ENCODE measurements at regions not wholly inside any gene's neighbourhood (a gene's known extent, or its start where the extent isn't known, plus 50 kb on each side); places are given as distances from the start of the nearest gene placed in this dataset.
"Not testable (repeated sequence)": the region's sequence is repeated elsewhere in the genome, so short reads cannot be mapped to it uniquely, and the experiment has no call there.

DNA sequence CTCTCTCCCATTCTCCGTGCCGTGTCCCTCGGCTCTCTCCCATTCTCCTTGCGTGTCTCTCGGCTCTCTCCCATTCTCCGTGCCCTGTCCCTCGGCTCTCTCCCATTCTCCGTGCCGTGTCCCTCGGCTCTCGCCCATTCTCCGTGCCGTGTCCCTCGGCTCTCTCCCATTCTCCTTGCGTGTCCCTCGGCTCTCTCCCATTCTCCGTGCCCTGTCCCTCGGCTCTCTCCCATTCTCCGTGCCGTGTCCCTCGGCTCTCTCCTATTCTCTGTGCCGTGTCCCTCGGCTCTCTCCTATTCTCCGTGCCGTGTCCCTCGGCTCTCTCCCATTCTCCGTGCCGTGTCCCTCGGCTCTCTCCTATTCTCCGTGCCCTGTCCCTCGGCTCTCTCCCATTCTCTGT lies 94.6 kb upstream of the FRG1 start:
- DNase-seq: not testable (repeated sequence)

DNA sequence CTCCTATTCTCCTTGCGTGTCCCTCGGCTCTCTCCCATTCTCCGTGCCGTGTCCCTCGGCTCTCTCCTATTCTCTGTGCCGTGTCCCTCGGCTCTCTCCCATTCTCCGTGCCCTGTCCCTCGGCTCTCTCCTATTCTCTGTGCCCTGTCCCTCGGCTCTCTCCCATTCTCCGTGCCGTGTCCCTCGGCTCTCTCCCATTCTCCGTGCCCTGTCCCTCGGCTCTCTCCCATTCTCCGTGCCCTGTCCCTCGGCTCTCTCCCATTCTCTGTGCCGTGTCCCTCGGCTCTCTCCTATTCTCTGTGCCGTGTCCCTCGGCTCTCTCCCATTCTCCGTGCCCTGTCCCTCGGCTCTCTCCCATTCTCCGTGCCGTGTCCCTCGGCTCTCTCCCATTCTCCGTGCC lies 94.1 kb upstream of the FRG1 start:
- DNase-seq: not testable (repeated sequence)

DNA sequence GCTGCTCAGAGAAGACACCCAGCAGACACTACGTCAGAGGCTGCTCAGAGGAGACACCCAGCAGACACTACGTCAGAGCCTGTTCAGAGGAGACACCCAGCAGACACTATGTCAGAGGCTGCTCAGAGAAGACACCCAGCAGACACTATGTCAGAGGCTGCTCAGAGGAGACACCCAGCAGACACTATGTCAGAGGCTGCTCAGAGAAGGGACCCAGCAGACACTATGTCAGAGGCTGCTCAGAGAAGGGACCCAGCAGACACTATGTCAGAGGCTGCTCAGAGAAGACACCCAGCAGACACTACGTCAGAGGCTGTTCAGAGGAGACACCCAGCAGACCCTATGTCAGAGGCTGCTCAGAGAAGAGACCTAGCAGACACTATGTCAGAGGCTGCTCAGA lies 92.0 kb upstream of the FRG1 start:
- not testable (repeated sequence) for DNase-seq

DNA sequence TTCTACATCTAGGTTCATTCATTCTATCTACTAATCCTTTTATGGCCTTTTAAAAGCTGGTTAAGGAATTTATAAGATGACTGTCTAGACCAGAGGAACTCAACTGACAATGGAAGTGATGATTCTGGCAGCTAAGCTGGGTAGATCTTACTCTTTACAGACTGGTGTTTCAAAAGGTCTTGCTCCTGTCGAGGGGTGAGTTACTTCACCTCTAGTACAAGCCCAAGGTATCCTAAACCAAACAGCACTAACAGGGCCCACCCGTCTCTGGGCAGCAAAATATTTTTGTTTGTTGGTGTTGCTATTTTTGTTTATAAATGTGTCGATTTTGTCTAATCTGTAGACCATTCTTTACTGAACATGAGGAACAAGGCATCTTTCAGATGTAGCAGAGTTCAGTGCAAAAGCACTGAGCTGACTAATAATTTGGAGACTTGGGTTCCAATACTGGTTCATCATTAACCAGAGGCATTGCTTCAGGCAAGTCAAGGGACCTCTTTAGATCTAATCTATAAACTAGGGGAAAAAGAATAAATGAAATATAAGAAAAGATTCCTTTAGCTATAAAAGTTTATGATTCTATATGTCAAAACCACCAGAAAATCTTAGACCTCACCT lies 90.3 kb upstream of the FRG1 start:
- DNase-seq: no peak

DNA sequence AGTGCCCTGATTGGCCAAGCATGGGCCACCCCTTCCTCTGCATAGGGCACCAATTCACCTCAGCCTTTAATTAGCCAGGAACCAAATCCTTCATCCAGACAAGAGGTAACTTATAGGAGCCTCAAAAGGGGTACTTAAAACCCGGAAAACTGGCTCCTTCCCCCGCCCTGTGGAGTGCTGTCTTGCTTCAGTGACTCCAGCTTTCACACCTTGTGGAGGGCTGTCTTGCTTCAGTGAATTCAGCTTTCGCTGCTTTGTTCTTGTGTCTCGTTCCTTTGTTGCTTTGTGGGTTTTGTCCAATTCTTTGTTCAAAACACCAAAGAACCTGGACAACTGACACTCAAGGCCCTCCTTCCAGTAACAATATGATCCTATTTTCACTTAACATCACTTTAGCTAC lies 82.2 kb upstream of the FRG1 start:
- DNase-seq: no peak

DNA sequence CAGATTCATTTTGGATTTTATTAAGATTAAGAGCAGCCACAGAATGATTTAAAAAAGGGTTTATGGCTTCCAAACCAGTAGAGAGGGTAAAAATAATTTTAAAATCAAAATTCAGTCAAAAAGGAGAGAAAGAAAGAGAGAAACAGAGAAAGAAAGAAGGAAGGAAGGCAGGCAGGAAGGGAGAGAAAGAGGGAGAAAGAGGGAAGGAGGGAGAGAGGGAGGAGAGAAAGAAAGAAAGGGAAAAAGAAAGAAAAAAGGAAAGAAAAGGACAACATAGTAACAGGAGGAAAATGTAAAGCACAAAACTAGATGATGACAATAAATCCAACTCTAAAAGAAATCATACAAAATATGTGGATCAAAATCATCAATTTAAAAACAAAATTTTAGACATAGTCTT lies 79.6 kb upstream of the FRG1 start:
- no peak for DNase-seq

DNA sequence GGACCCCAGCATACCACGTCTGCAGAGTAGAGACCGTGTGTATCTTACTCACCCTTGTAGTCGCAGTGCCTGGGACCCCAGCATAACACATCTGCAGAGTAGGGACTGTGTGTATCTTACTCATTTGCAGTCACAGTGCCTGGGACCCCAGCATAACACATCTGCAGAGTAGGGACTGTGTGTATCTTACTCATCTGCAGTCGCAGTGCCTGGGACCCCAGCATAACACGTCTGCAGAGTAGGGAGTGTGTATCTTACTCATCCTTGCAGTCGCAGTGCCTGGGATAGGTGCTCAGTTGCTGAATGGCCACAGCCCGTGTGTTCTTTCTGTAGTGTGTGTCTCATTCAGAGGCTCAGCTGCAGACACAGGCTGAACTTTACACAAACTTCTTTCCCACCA lies 71.4 kb upstream of the FRG1 start:
- DNase-seq: no peak

DNA sequence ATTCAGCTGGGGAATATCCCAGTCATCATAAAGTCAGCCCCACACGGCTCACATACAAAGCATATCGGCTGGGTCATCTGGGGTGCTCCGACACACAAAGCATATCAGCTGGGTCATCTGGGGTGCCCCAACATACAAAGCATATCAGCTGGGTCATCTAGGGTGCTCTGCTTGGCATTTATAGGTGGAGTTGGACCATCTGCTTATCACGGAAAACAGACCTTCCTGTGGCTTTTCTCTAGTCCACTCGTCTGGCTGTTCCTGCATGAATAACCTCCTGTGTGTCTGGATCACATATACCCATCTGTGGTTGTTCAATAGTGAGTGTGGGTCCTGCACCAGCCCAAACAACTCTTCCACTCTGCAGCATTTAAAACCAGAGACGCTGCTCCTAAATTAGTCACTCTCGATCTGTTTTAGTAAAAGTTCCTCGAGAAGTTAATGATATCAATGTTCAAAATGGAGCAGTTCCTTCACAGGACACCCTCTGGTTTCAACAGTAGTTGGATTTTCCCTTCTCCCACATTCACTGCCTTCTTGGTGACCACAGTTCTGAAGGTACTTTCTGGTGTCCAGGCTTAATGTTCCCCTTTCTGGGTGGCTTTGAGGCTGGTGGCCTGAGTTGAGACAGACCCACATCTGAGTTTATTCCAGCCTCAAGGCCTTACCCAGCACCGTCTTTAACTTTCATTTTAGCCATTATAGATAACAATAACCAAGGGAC lies 70.0 kb upstream of the FRG1 start:
- no peak for DNase-seq

DNA sequence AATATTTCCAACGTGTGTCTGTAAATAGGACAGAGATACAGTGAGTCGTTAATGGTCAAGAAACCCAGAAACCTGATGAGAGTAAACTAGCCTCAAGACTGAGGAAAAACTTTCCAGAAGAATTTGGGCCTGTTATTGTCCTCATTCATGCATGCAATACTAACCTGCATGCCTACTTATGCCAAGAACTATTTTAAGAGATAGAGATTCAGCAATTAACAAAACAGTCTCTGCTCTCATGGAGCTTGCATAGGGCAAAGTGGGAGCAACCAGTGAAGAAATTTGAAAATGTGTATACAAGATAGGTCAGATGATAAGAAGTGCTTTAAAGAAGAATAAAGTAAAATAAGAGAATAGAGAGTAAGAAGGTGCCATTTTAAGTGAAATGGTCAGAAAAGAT lies 66.1 kb upstream of the FRG1 start:
- no peak for DNase-seq

DNA sequence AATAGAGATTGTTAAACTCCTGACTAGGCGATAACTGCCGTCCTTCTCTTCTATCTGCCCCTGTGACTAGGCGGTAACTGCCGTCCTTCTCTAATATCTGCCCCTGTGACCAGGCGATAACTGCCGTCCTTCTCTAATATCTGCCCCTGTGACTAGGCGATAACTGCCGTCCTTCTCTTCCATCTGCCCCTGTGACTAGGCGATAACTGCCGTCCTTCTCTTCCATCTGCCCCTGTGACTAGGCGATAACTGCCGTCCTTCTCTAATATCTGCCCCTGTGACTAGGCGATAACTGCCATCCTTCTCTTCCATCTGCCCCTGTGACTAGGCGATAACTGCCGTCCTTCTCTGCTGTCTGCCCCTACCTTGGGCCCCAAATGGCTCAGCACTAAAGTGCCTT lies 59.5 kb upstream of the FRG1 start:
- not testable (repeated sequence) for DNase-seq

DNA sequence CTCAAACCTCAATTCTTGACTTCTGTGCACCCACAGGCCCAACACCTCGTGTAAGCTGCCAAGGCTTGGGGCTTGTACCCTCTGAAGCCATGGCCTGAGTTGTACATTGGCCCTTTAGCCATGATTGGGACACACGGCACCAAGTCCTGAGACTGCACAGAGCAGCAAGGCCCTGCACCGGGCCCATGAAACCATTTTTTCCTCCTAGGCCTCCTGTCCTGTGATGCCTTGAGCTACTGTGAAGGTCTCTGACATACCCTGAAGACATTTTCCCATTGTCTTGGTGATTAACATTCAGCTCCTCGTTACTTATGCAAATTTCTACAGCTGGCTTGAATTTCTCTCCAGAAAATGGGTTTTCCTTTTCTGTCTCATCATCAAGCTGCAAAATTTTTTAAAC lies 52.3 kb upstream of the FRG1 start:
- not testable (repeated sequence) for DNase-seq
